NT2/D1 (cell line): ENCODE measurements at regions not wholly inside any gene's neighbourhood (a gene's known extent, or its start where the extent isn't known, plus 50 kb on each side); places are given as distances from the start of the nearest gene placed in this dataset.

Experiments
- DNase-seq: peaks from one replicate; pipeline ENCODE4 v3.0.0-alpha.2; 2011; ENCODE audit warnings: low read depth, low spot score
- H3K27me3 ChIP-seq: 2 replicates; pipeline ENCODE4 v1.6.0; 2011; ENCODE audit warnings: mild to moderate bottlenecking; ENCODE audit not compliant: insufficient read length, insufficient read depth
- H3K36me3 ChIP-seq: 2 replicates; pipeline ENCODE4 v1.6.1; 2011; ENCODE audit warnings: mild to moderate bottlenecking, low read length, mixed read lengths; ENCODE audit not compliant: insufficient read depth, insufficient read length
- H3K4me1 ChIP-seq: 2 replicates; pipeline ENCODE4 v1.5.1; 2011; ENCODE audit not compliant: insufficient read depth, insufficient read length
- H3K4me3 ChIP-seq: 2 replicates; pipeline ENCODE4 v1.5.1; 2011; ENCODE audit warnings: low read depth; ENCODE audit not compliant: insufficient read length
- H3K9ac ChIP-seq: 2 replicates; pipeline ENCODE4 v1.6.0; 2011; ENCODE audit warnings: low read depth; ENCODE audit not compliant: insufficient read length
- H3K9me3 ChIP-seq: 2 replicates; pipeline ENCODE4 v1.5.1; 2011; ENCODE audit warnings: mild to moderate bottlenecking, low read length; ENCODE audit not compliant: insufficient read depth
- SUZ12 ChIP-seq: IDR thresholded peaks from 2 replicates; pipeline ENCODE4 v1.6.1; 2011; ENCODE audit not compliant: insufficient read length, insufficient read depth; ENCODE audit errors: extremely low read depth
- YY1 ChIP-seq: IDR thresholded peaks from 2 replicates; pipeline ENCODE4 v1.6.1; 2011; ENCODE audit not compliant: insufficient read length, insufficient read depth
- ZNF274 ChIP-seq: IDR thresholded peaks from 2 replicates; pipeline ENCODE4 v1.6.1; 2011; ENCODE audit warnings: mild to moderate bottlenecking, low read depth, low read length

GRCh38 chr1:207971331-207972219 lies 60.6 kb upstream of the CD34 start:
- Histone ChIP-seq H3K9ac (no peak overlapping the region), H3K9me3 (peaks cover 4% of the 10 kb centered on the region; the same call in 1 of the 2 replicates), H3K36me3 (no peaks in the 10 kb centered on the region), H3K27me3 (no peaks in the 10 kb centered on the region), H3K4me3 (no peak overlapping the region), H3K4me1 (no peaks in the 10 kb centered on the region)
- no peak for DNase-seq
- TF ChIP-seq YY1: no peak
- no peak for TF ChIP-seq SUZ12
- TF ChIP-seq ZNF274: no peak

GRCh38 chr1:207970329-207971233 lies 59.7 kb upstream of the CD34 start:
- Histone ChIP-seq H3K27me3 (peaks cover 3% of the 10 kb centered on the region), H3K36me3 (no peaks in the 10 kb centered on the region), H3K9ac (no peak overlapping the region), H3K4me1 (no peaks in the 10 kb centered on the region), H3K4me3 (no peak overlapping the region), H3K9me3 (peaks cover 4% of the 10 kb centered on the region; the same call in 1 of the 2 replicates)
- DNase-seq: no peak
- no peak for TF ChIP-seq ZNF274
- no peak for TF ChIP-seq SUZ12
- no peak for TF ChIP-seq YY1

- no peak for TF ChIP-seq SUZ12
- TF ChIP-seq YY1: no peak
- no peaks in the 10 kb centered on the region for H3K4me1 ChIP-seq
- H3K9me3 ChIP-seq: peaks cover 4% of the 10 kb centered on the region; the same call in 1 of the 2 replicates
- no peak overlapping the region for H3K4me3 ChIP-seq
- DNase-seq: no peak
- H3K36me3 ChIP-seq: no peaks in the 10 kb centered on the region
- H3K27me3 ChIP-seq: peaks cover 10% of the 10 kb centered on the region
- no peak overlapping the region for H3K9ac ChIP-seq
Observed at GRCh38 chr1:207969528-207969927, 58.6 kb upstream of the CD34 start.

GRCh38 chr1:207968521-207969009 lies 57.6 kb upstream of the CD34 start:
- H3K4me1 ChIP-seq: peaks cover 9% of the 10 kb centered on the region
- H3K9ac ChIP-seq: no peak overlapping the region
- TF ChIP-seq YY1 (no peak), SUZ12 (no peak), ZNF274 (no peak)
- H3K4me3 ChIP-seq: no peak overlapping the region
- H3K27me3 ChIP-seq: peaks cover 19% of the 10 kb centered on the region
- H3K9me3 ChIP-seq: peaks cover 4% of the 10 kb centered on the region; the same call in 1 of the 2 replicates
- H3K36me3 ChIP-seq: no peaks in the 10 kb centered on the region
- no peak for DNase-seq

- TF ChIP-seq ZNF274 (no peak), SUZ12 (no peak), YY1 (no peak)
- Histone ChIP-seq H3K9ac (no peak overlapping the region), H3K4me1 (peaks cover 9% of the 10 kb centered on the region), H3K27me3 (peaks cover 23% of the 10 kb centered on the region), H3K36me3 (no peaks in the 10 kb centered on the region), H3K9me3 (no peaks in the 10 kb centered on the region), H3K4me3 (no peak overlapping the region)
- DNase-seq: no peak
Observed at GRCh38 chr1:207967703-207968102, 56.8 kb upstream of the CD34 start.

- Histone ChIP-seq H3K9me3 (no peaks in the 10 kb centered on the region), H3K27me3 (peaks cover 35% of the 10 kb centered on the region), H3K4me3 (no peak overlapping the region), H3K4me1 (peaks cover 9% of the 10 kb centered on the region), H3K9ac (no peak overlapping the region), H3K36me3 (no peaks in the 10 kb centered on the region)
- no peak for DNase-seq
- TF ChIP-seq SUZ12 (no peak), YY1 (no peak), ZNF274 (no peak)
Observed at GRCh38 chr1:207966521-207966920, 55.6 kb upstream of the CD34 start.
